HG02870 (cell line): ENCODE measurements at regions not wholly inside any gene's neighbourhood (a gene's known extent, or its start where the extent isn't known, plus 50 kb on each side); places are given as distances from the start of the nearest gene placed in this dataset.

Experiments
- ATAC-seq: cut with Tn5 transposase; IDR thresholded peaks from one replicate; pipeline ENCODE4 v1.9.1; 2021; ENCODE audit warnings: mild to moderate bottlenecking, moderate library complexity; ENCODE audit not compliant: unreplicated experiment

GRCh38 chr3:43210049-43211027, 76.0 kb upstream of the SNRK start:
- ATAC-seq: no peak

- no peak for ATAC-seq
Measured at GRCh38 chr3:43207628-43208085, 78.7 kb upstream of the SNRK start.

- no peak for ATAC-seq
Measured at GRCh38 chr3:43206632-43207031, 79.7 kb upstream of the SNRK start.

GRCh38 chr3:43206105-43206504, 80.2 kb upstream of the SNRK start:
- ATAC-seq: no peak

- ATAC-seq: no peak
Measured at GRCh38 chr3:43203022-43203421, 83.3 kb upstream of the SNRK start.

GRCh38 chr3:43201581-43201980, 84.8 kb upstream of the SNRK start:
- no peak for ATAC-seq

- no peak for ATAC-seq
Measured at GRCh38 chr3:43199645-43200306, 86.6 kb upstream of the SNRK start.

- no peak for ATAC-seq
Measured at GRCh38 chr3:43198791-43199644, 87.3 kb upstream of the SNRK start.

- no peak for ATAC-seq
Measured at GRCh38 chr3:43198301-43198700, 88.0 kb upstream of the SNRK start.

- ATAC-seq: no peak
Measured at GRCh38 chr3:43197181-43197580, 89.2 kb upstream of the SNRK start.

- ATAC-seq: no peak
Measured at GRCh38 chr3:43196721-43197120, 89.6 kb upstream of the SNRK start.

GRCh38 chr3:43195115-43195498, 89.2 kb upstream of the POMGNT2 start:
- no peak for ATAC-seq

GRCh38 chr3:43194490-43195114, 88.7 kb upstream of the POMGNT2 start:
- no peak for ATAC-seq

- ATAC-seq: no peak
Measured at GRCh38 chr3:43194069-43194468, 88.2 kb upstream of the POMGNT2 start.

- no peak for ATAC-seq
Measured at GRCh38 chr3:43192028-43192427, 86.1 kb upstream of the POMGNT2 start.

GRCh38 chr3:43191116-43191515, 85.2 kb upstream of the POMGNT2 start:
- no peak for ATAC-seq

GRCh38 chr3:43190670-43191069, 84.8 kb upstream of the POMGNT2 start:
- no peak for ATAC-seq

- ATAC-seq: no peak
Measured at GRCh38 chr3:43187836-43188479, 82.1 kb upstream of the POMGNT2 start.

GRCh38 chr3:43185983-43186314, 80.1 kb upstream of the POMGNT2 start:
- no peak for ATAC-seq

GRCh38 chr3:43185274-43185982, 79.5 kb upstream of the POMGNT2 start:
- no peak for ATAC-seq
